ENCODE measurements at regions not wholly inside any gene's neighbourhood (a gene's known extent, or its start where the extent isn't known, plus 50 kb on each side); places are given as distances from the start of the nearest gene placed in this dataset.

GRCh38 chr2:225100269-225100668 lies 58.0 kb upstream of the DOCK10 start:
- TF ChIP-seq CTCF (conservative IDR thresholded peaks at IDR 0.05), result no peak
- H3K27ac ChIP-seq, result no peak overlapping the region

- no peak for TF ChIP-seq CTCF (conservative IDR thresholded peaks at IDR 0.05)
- no peak overlapping the region for H3K27ac ChIP-seq
Measured at GRCh38 chr2:225097035-225097434, 54.8 kb upstream of the DOCK10 start.

Measured in VCaP (cell line).